ENCODE measurements at regions not wholly inside any gene's neighbourhood (a gene's known extent, or its start where the extent isn't known, plus 50 kb on each side); places are given as distances from the start of the nearest gene placed in this dataset.
A peak's percentile ranks its signal among the peaks of the same experiment; 100 is the strongest.

- no peak overlapping the region for H3K27ac ChIP-seq (ENCODE audit: extremely low read depth, low read depth, low read length)
- H3K36me3 ChIP-seq (ENCODE audit: control insufficient read depth, insufficient read depth, low read length) = no peaks in the 10 kb centered on the region
- no peaks in the 10 kb centered on the region for H3K27me3 ChIP-seq (ENCODE audit: control insufficient read depth in 2 of 2, insufficient read depth in 2 of 2, low read length in 2 of 2)
- H3K9ac ChIP-seq (ENCODE audit: insufficient read depth in 1 of 2, low read depth in 2 of 2, low read length in 2 of 2) = no peak overlapping the region
- no peaks in the 10 kb centered on the region for H3K9me3 ChIP-seq (replicated peaks; ENCODE audit: control insufficient read depth, insufficient read depth, low read depth, low read length)
- no peak overlapping the region for H2AFZ ChIP-seq (ENCODE audit: low read depth, low read length)
- no peaks in the 10 kb centered on the region; a peak in 1 of 5 replicates for H3K4me1 ChIP-seq (replicated peaks in 1 of 2; ENCODE audit: control insufficient read depth in 2 of 2, insufficient read depth in 2 of 2, low read length in 2 of 2)
- FAIRE-seq (no peak), ATAC-seq (peak; percentile 79; the same call in 2 of the 3 replicates), DNase-seq (ENCODE audit: extremely low read depth in 1 of 4, low spot score in 3 of 4) (no peak)
- in situ Hi-C loops (cut with MboI) (no loop called here), intact Hi-C loops (cut with micrococcal nuclease) (no loop called here)
- 25% methylated on average over 5 of the region's 5 CpGs for WGBS (ENCODE audit: insufficient coverage, low coverage, missing lambda C conversion rate)
- H4K20me1 ChIP-seq (replicated peaks; ENCODE audit: control insufficient read depth, insufficient read depth, low read length) = no peaks in the 10 kb centered on the region
- H3K4me3 ChIP-seq = no peak overlapping the region
- H3K79me2 ChIP-seq (ENCODE audit: control insufficient read depth, insufficient read depth, low read length) = no peaks in the 10 kb centered on the region
- H3K4me2 ChIP-seq (ENCODE audit: insufficient read depth, low read length) = no peak overlapping the region; the same call in 1 of the 2 replicates
- no peaks in the 10 kb centered on the region for H3K9me1 ChIP-seq (ENCODE audit: control insufficient read depth, insufficient read depth, low read length)
- ChIA-PET CTCF (ENCODE audit: low intra/inter-chr PET ratio) (no interaction called here), POLR2A (interaction anchor here (0.6 kb wide), 1 partner anchor 285 kb away, joined by 5 read pairs; no protein-coding TSS in a partner anchor)
- BruUV-seq (replicated peaks) = no TSS peak
- TF ChIP-seq HMBOX1 (IDR thresholded peaks at IDR 0.05) = no peak
- no peak for TF ChIP-seq MBD2 (IDR thresholded peaks at IDR 0.05; ENCODE audit: borderline replicate concordance, low read depth)
- no peak for TF ChIP-seq MTF1 (CRISPR knock-in tag; IDR thresholded peaks at IDR 0.05; ENCODE audit: borderline replicate concordance)
- no peak for TF ChIP-seq ZHX1 (conservative IDR thresholded peaks at IDR 0.05; ENCODE audit: low read length)
- TF ChIP-seq ZKSCAN3 (CRISPR knock-in tag; IDR thresholded peaks at IDR 0.05) = peak; percentile 55
- TF ChIP-seq RREB1 (CRISPR knock-in tag; IDR thresholded peaks at IDR 0.05) = peak; percentile 92
- peak; percentile 90 for TF ChIP-seq ZNF311 (CRISPR knock-in tag; IDR thresholded peaks at IDR 0.05)
- no peak for TF ChIP-seq CREB1 (IDR thresholded peaks at IDR 0.05)
- TF ChIP-seq CREB1 (CRISPR knock-in tag; IDR thresholded peaks at IDR 0.05) = no peak
- no peak for TF ChIP-seq ZBTB8A (IDR thresholded peaks at IDR 0.05; ENCODE audit: partially characterized antibody)
- peak; percentile 92 for TF ChIP-seq THRB (CRISPR knock-in tag; conservative IDR thresholded peaks at IDR 0.05)
These were observed 409.8 kb downstream of the PLCL1 start for GRCh38 chr2:198214114-198214596.
